ENCODE measurements at regions not wholly inside any gene's neighbourhood (a gene's known extent, or its start where the extent isn't known, plus 50 kb on each side); places are given as distances from the start of the nearest gene placed in this dataset.

GRCh38 chr10:16182144-16182543 is 254.7 kb upstream of the PTER start:
- no peak for FAIRE-seq
- no peak for DNase-seq (ENCODE audit: insufficient read length, low spot score)
- no peak for TF ChIP-seq CTCF (IDR thresholded peaks at IDR 0.05; ENCODE audit: insufficient read depth, missing control alignments)

GRCh38 chr10:16182688-16183087 is 254.1 kb upstream of the PTER start:
- FAIRE-seq, result no peak
- no peak for TF ChIP-seq CTCF (IDR thresholded peaks at IDR 0.05; ENCODE audit: insufficient read depth, missing control alignments)
- DNase-seq (ENCODE audit: insufficient read length, low spot score), result no peak

GRCh38 chr10:16184096-16184597 is 252.7 kb upstream of the PTER start:
- no peak for FAIRE-seq
- no peak for DNase-seq (ENCODE audit: insufficient read length, low spot score)
- no peak for TF ChIP-seq CTCF (IDR thresholded peaks at IDR 0.05; ENCODE audit: insufficient read depth, missing control alignments)

GRCh38 chr10:16184906-16185305 is 251.9 kb upstream of the PTER start:
- TF ChIP-seq CTCF (IDR thresholded peaks at IDR 0.05; ENCODE audit: insufficient read depth, missing control alignments), result no peak
- no peak for DNase-seq (ENCODE audit: insufficient read length, low spot score)
- no peak for FAIRE-seq

- DNase-seq (ENCODE audit: insufficient read length, low spot score), result no peak
- no peak for FAIRE-seq
- no peak for TF ChIP-seq CTCF (IDR thresholded peaks at IDR 0.05; ENCODE audit: insufficient read depth, missing control alignments)
These were observed 250.2 kb upstream of the PTER start for GRCh38 chr10:16186564-16186963.

GRCh38 chr10:16187161-16187560 is 249.6 kb upstream of the PTER start:
- no peak for DNase-seq (ENCODE audit: insufficient read length, low spot score)
- FAIRE-seq, result no peak
- no peak for TF ChIP-seq CTCF (IDR thresholded peaks at IDR 0.05; ENCODE audit: insufficient read depth, missing control alignments)

GRCh38 chr10:16192337-16192736 is 244.5 kb upstream of the PTER start:
- DNase-seq (ENCODE audit: insufficient read length, low spot score) (no peak), FAIRE-seq (no peak)
- no peak for TF ChIP-seq CTCF (IDR thresholded peaks at IDR 0.05; ENCODE audit: insufficient read depth, missing control alignments)
